ENCODE measurements at regions not wholly inside any gene's neighbourhood (a gene's known extent, or its start where the extent isn't known, plus 50 kb on each side); places are given as distances from the start of the nearest gene placed in this dataset.

- TF ChIP-seq CHD7 (IDR thresholded peaks at IDR 0.05; ENCODE audit: insufficient replicate concordance, low read length) (no peak), SP2 (IDR thresholded peaks at IDR 0.05; ENCODE audit: low read length) (no peak), ATF3 (IDR thresholded peaks at IDR 0.05; ENCODE audit: insufficient read depth, low read depth, low read length) (no peak), HDAC2 (IDR thresholded peaks at IDR 0.05; ENCODE audit: borderline replicate concordance in 1 of 2, low read depth in 2 of 2, low read length in 2 of 2) (no peak), USF2 (IDR thresholded peaks at IDR 0.05; ENCODE audit: low read length) (no peak), KDM5A (IDR thresholded peaks at IDR 0.05; ENCODE audit: low read length) (no peak), ATF2 (IDR thresholded peaks at IDR 0.05; ENCODE audit: low read length) (no peak), CBX8 (IDR thresholded peaks at IDR 0.05; ENCODE audit: borderline replicate concordance, low read depth, low read length) (no peak)
These were observed 340.6 kb upstream of the IRX4 start (continued) for GRCh38 chr5:2223303-2223702.

All from H1 (cell line).